ENCODE measurements at regions not wholly inside any gene's neighbourhood (a gene's known extent, or its start where the extent isn't known, plus 50 kb on each side); places are given as distances from the start of the nearest gene placed in this dataset.

- no peak overlapping the region for H3K4me2 ChIP-seq (ENCODE audit: low read length)
- no peaks in the 10 kb centered on the region for H4K20me1 ChIP-seq (ENCODE audit: insufficient read depth)
- no peak overlapping the region for H3K27ac ChIP-seq (ENCODE audit: low read depth, low read length)
- TF ChIP-seq TCF7L2 (IDR thresholded peaks at IDR 0.05; ENCODE audit: borderline replicate concordance, extremely low read depth, insufficient read depth, insufficient read length) (no peak), JUND (IDR thresholded peaks at IDR 0.05) (no peak), ZFX (IDR thresholded peaks at IDR 0.05) (no peak)
- ChIA-PET POLR2A (no interaction called here), CTCF (no interaction called here), RAD21 (ENCODE audit: low non-redundant PET in 1 of 2, low total read pairs in 2 of 2, uncharacterized antibody in 2 of 2, unreplicated experiment in 2 of 2) (no interaction called here)
- H3K27me3 ChIP-seq (ENCODE audit: insufficient read depth, low read length) = no peaks in the 10 kb centered on the region
- no peaks in the 10 kb centered on the region for H3K36me3 ChIP-seq (ENCODE audit: control insufficient read depth in 1 of 2, insufficient read depth in 2 of 2, low read length in 2 of 2)
- no peaks in the 10 kb centered on the region for H3K79me2 ChIP-seq (ENCODE audit: insufficient read depth, low read length)
- H2AFZ ChIP-seq (ENCODE audit: low read depth, low read length, poor library complexity, severe bottlenecking) = no peak overlapping the region
- H3K9me3 ChIP-seq (ENCODE audit: control insufficient read depth in 1 of 2, insufficient read depth in 1 of 2, low read depth in 1 of 2, low read length in 2 of 2) = no peaks in the 10 kb centered on the region
- DNase-seq (ENCODE audit: low read depth, low spot score) (no peak), ATAC-seq (no peak)
- no TSS peak for BruUV-seq (replicated peaks)
- intact Hi-C loops (cut with micrococcal nuclease) = no loop called here
- no peak overlapping the region for H3K4me3 ChIP-seq (replicated peaks in 1 of 2; ENCODE audit: low read depth in 1 of 2, low read length in 2 of 2)
- H3K4me1 ChIP-seq (ENCODE audit: control insufficient read depth in 1 of 2, insufficient read depth in 2 of 2, low read length in 2 of 2) = no peaks in the 10 kb centered on the region
- no peak overlapping the region for H3K9ac ChIP-seq (ENCODE audit: low read length)
- H3K9me2 ChIP-seq (ENCODE audit: insufficient read depth) = no peaks in the 10 kb centered on the region
These were observed 322.0 kb downstream of the MZT1 start for GRCh38 chr13:72405441-72405840.

- CTCF ChIA-PET = no interaction called here
These were observed 323.9 kb downstream of the MZT1 start for GRCh38 chr13:72403396-72404010.

More at GRCh38 chr13:72403396-72404010, 323.9 kb downstream of the MZT1 start:
- no peaks in the 10 kb centered on the region for H3K79me2 ChIP-seq (ENCODE audit: insufficient read depth, low read length)
- ChIA-PET POLR2A (no interaction called here), RAD21 (ENCODE audit: low non-redundant PET in 1 of 2, low total read pairs in 2 of 2, uncharacterized antibody in 2 of 2, unreplicated experiment in 2 of 2) (no interaction called here)
- no peak overlapping the region for H3K4me3 ChIP-seq (replicated peaks in 1 of 2; ENCODE audit: low read depth in 1 of 2, low read length in 2 of 2)
- no peaks in the 10 kb centered on the region for H3K27me3 ChIP-seq (ENCODE audit: insufficient read depth, low read length)
- no peak for ATAC-seq
- no peaks in the 10 kb centered on the region for H3K36me3 ChIP-seq (ENCODE audit: control insufficient read depth in 1 of 2, insufficient read depth in 2 of 2, low read length in 2 of 2)
- no TSS peak for BruUV-seq (replicated peaks)
- H3K27ac ChIP-seq (ENCODE audit: low read depth, low read length) = no peak overlapping the region
- intact Hi-C loops (cut with micrococcal nuclease) = no loop called here
- no peaks in the 10 kb centered on the region for H3K9me3 ChIP-seq (ENCODE audit: control insufficient read depth in 1 of 2, insufficient read depth in 1 of 2, low read depth in 1 of 2, low read length in 2 of 2)
- H3K4me2 ChIP-seq (ENCODE audit: low read length) = no peak overlapping the region
- no peaks in the 10 kb centered on the region for H4K20me1 ChIP-seq (ENCODE audit: insufficient read depth)
- H2AFZ ChIP-seq (ENCODE audit: low read depth, low read length, poor library complexity, severe bottlenecking) = no peak overlapping the region
- TF ChIP-seq MAX (IDR thresholded peaks at IDR 0.05) = no peak
- no peak for TF ChIP-seq POLR2AphosphoS5 (IDR thresholded peaks at IDR 0.05; ENCODE audit: low read depth, low read length)
- no peak for TF ChIP-seq YY1 (IDR thresholded peaks at IDR 0.05; ENCODE audit: extremely low read depth, insufficient replicate concordance, low read depth, low read length)
- no peak for TF ChIP-seq CTCF (IDR thresholded peaks at IDR 0.05 in 2 of 3, conservative IDR thresholded peaks at IDR 0.05 in 1 of 3; ENCODE audit: borderline replicate concordance in 1 of 3, insufficient read depth in 1 of 3, low read depth in 2 of 3, low read length in 2 of 3)
- no peak for TF ChIP-seq SRF (IDR thresholded peaks at IDR 0.05; ENCODE audit: low read depth)
- TF ChIP-seq EZH2 (IDR thresholded peaks at IDR 0.05) = no peak
- no peak for TF ChIP-seq EGR1 (IDR thresholded peaks at IDR 0.05; ENCODE audit: low read depth)
- TF ChIP-seq TCF7L2 (IDR thresholded peaks at IDR 0.05; ENCODE audit: borderline replicate concordance, extremely low read depth, insufficient read depth, insufficient read length) = no peak
- no peak for TF ChIP-seq ZNF274 (IDR thresholded peaks at IDR 0.05; ENCODE audit: low read depth, low read length)
- TF ChIP-seq ELF1 (IDR thresholded peaks at IDR 0.05; ENCODE audit: borderline replicate concordance, low read depth) = no peak
- TF ChIP-seq ATF3 (IDR thresholded peaks at IDR 0.05) = no peak
- no peak for TF ChIP-seq ZFX (IDR thresholded peaks at IDR 0.05)
- TF ChIP-seq ZBTB33 (IDR thresholded peaks at IDR 0.05; ENCODE audit: extremely low read depth, insufficient replicate concordance, low read length) = no peak
- no peak for TF ChIP-seq POLR2A (IDR thresholded peaks at IDR 0.05; ENCODE audit: borderline replicate concordance, extremely low read depth, insufficient read depth, insufficient read length)
- H3K4me1 ChIP-seq (ENCODE audit: control insufficient read depth in 1 of 2, insufficient read depth in 2 of 2, low read length in 2 of 2) = no peaks in the 10 kb centered on the region
- H3K9ac ChIP-seq (ENCODE audit: low read length) = no peak overlapping the region
- H3K9me2 ChIP-seq (ENCODE audit: insufficient read depth) = no peaks in the 10 kb centered on the region
- no peak for DNase-seq (ENCODE audit: low read depth, low spot score)
